ENCODE measurements at regions not wholly inside any gene's neighbourhood (a gene's known extent, or its start where the extent isn't known, plus 50 kb on each side); places are given as distances from the start of the nearest gene placed in this dataset.

DNA sequence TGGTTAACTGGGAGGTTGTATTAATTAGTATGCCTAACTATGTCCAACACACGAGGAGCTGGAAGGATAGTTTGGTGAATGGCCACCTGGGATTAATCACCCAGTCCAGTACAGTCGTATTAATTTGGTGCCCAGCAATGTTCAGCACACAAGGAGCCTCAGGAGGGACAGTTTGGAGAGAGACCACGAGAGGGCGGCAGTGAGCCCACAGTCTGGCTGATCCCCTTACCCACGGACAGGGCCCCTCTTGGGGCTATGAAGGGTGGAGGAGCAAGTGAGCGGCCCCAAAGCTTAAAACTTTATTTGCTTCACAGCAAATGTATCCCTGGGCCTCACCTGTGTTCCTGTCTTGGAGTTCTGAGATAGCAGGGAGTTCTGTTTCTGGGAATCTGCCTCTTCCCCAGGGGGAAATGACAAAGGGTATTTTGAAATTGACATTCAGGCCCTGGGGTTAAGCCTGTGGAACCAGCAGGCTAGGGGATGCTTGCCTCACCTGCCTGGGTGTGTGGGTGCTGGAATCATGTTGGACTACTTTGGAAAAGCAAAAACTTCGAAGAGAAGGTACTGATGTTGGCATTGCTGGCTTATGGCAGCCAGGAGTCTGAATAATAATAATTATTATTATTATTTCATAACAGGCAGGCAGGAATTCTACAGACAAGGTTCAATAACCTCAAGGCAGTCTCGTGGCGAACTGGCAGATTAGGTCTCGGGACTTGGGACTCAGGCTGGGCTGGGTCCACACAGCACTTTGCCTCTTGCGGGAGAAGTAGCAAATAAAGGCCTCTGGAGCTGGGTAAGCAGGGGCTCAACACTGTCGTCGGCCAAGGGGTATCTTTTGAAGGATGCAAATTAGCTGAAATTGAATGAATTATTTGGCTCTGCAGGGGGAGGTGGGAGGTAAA is 227.6 kb upstream of the ASIC2 start:
- no peaks in the 10 kb centered on the region for H3K4me1 ChIP-seq (ENCODE audit: insufficient read depth, low read length)
- intact Hi-C loops (cut with micrococcal nuclease), result loop anchor here (2.0 to 5.0 kb wide), 2 partner anchors 154 to 232 kb away; no protein-coding TSS in a partner anchor
- no peaks in the 10 kb centered on the region for H3K9me3 ChIP-seq (ENCODE audit: control insufficient read depth in 1 of 2, low read length in 2 of 2)
- H3K4me3 ChIP-seq (ENCODE audit: low read length in 2 of 2), result no peak overlapping the region
- no peaks in the 10 kb centered on the region for H3K27me3 ChIP-seq (ENCODE audit: insufficient read depth, low read length)
- Mint-ChIP-seq H3K4me1 (no peaks in the 10 kb centered on the region), H3K27me3 (peaks cover 2 to 3% of the 10 kb centered on the region in 2 donors), H3K9me3 (no peaks in the 10 kb centered on the region), H3K27ac (no peak overlapping the region), H3K36me3 (no peaks in the 10 kb centered on the region), H3K4me3 (no peak overlapping the region)
- POLR2A ChIA-PET (ENCODE audit: partially characterized antibody), result no interaction called here
- no peak overlapping the region for H3K27ac ChIP-seq (ENCODE audit: low read depth, low read length)
- CTCF ChIA-PET (ENCODE audit: partially characterized antibody), result interaction anchor here (1.3 to 2.4 kb wide), 3 partner anchors 9 to 230 kb away, joined by 3 to 5 read pairs (median 4); no protein-coding TSS in a partner anchor
- peak in 2 of 5 donors; percentile 1 to 9 for DNase-seq
- H3K36me3 ChIP-seq (ENCODE audit: insufficient read depth, low read length), result no peaks in the 10 kb centered on the region

DNA sequence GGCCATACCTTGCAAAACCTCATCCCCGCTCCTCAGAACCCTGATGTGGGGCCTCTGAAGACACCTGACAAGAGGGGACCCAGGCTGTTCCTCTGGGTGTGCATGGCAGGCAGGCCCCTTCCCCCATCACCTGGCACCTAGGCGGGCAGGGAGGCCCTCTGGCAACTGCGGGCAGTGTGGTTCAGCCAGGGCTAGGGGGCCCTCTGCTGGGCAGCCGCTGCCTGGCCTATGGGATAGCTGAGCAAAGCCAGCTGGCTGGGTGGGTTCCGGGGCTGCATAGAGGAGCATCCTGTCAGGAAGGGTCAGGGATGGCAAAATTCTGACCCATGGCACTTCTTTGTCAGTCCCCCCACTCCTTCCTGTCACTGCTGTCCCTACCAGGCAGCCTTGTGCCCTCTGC is 228.7 kb upstream of the ASIC2 start:
- Mint-ChIP-seq H3K4me1 (no peaks in the 10 kb centered on the region), H3K27ac (no peak overlapping the region), H3K9me3 (peaks cover 0 to 1% (median under 1%) of the 10 kb centered on the region in 8 donors), H3K27me3 (peaks cover 2 to 3% of the 10 kb centered on the region in 2 donors), H3K36me3 (no peaks in the 10 kb centered on the region), H3K4me3 (no peak overlapping the region)
- Histone ChIP-seq H3K4me3 (ENCODE audit: low read length in 2 of 2) (no peak overlapping the region), H3K9me3 (ENCODE audit: control insufficient read depth in 1 of 2, low read length in 2 of 2) (no peaks in the 10 kb centered on the region), H3K4me1 (ENCODE audit: insufficient read depth, low read length) (no peaks in the 10 kb centered on the region), H3K27ac (ENCODE audit: low read depth, low read length) (no peak overlapping the region), H3K36me3 (ENCODE audit: insufficient read depth, low read length) (no peaks in the 10 kb centered on the region), H3K27me3 (ENCODE audit: insufficient read depth, low read length) (no peaks in the 10 kb centered on the region)
- ChIA-PET POLR2A (ENCODE audit: partially characterized antibody) (no interaction called here), CTCF (ENCODE audit: partially characterized antibody) (interaction anchor here (1.7 kb wide), 1 partner anchor 10 kb away, joined by 3 read pairs; no protein-coding TSS in a partner anchor)
- intact Hi-C loops (cut with micrococcal nuclease), result loop anchor here (2.0 to 5.0 kb wide), 2 partner anchors 153 to 231 kb away; no protein-coding TSS in a partner anchor
- DNase-seq, result no peak

DNA sequence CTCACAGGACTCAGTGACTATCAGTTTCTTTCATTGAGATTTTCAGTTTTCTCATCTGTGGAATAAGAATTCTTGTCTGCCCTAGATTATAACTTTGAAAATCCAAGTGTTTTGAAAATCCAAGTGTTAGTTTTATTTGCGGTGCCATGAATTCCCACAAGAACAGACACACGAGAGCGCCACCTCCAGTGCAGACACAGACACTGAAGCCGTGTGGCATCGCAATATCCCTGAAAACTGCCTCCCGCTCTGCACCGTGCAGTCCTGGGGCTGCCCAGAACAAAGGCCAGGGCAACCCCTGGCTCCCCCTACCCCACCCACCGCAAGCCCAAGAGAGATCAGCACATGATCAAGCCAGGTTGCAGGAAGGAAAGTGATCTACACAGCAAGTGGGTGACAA is 229.5 kb upstream of the ASIC2 start:
- no peak overlapping the region for H3K4me3 ChIP-seq (ENCODE audit: low read length in 2 of 2)
- CTCF ChIA-PET (ENCODE audit: partially characterized antibody), result no interaction called here
- Mint-ChIP-seq H3K36me3 (no peaks in the 10 kb centered on the region), H3K4me1 (no peaks in the 10 kb centered on the region), H3K27ac (no peak overlapping the region), H3K4me3 (no peak overlapping the region), H3K9me3 (peaks cover 0 to 9% (median 7%) of the 10 kb centered on the region in 8 donors), H3K27me3 (peaks cover 3 to 4% of the 10 kb centered on the region in 2 donors)
- intact Hi-C loops (cut with micrococcal nuclease), result loop anchor here (5.0 kb wide), 1 partner anchor 230 kb away; no protein-coding TSS in a partner anchor
- no peaks in the 10 kb centered on the region for H3K27me3 ChIP-seq (ENCODE audit: insufficient read depth, low read length)
- no peaks in the 10 kb centered on the region for H3K4me1 ChIP-seq (ENCODE audit: insufficient read depth, low read length)
- H3K9me3 ChIP-seq (ENCODE audit: control insufficient read depth in 1 of 2, low read length in 2 of 2), result peaks cover 0 to 6% of the 10 kb centered on the region in 2 donors
- POLR2A ChIA-PET (ENCODE audit: partially characterized antibody), result no interaction called here
- no peak for DNase-seq
- no peak overlapping the region for H3K27ac ChIP-seq (ENCODE audit: low read depth, low read length)
- H3K36me3 ChIP-seq (ENCODE audit: insufficient read depth, low read length), result no peaks in the 10 kb centered on the region

DNA sequence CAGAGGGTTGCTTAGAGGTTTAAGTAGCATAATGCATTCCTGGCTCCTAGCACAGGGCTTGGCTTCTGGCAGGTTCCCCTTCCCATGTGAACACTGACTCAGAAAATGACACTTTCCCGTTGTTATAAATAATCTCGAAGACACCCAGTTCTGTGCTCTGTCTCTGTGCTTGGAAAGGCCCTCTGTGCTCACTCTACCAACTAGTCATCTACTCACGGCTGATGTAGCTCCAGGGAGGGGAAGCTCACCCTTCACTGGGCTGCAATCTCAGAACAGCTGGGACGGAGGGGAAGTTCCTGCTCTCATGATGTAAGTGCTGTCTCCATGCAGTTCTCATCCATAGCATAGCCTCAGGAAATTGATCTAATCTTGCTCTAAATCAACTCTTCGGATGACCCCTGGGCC is 230.5 kb upstream of the ASIC2 start:
- Histone ChIP-seq H3K4me1 (ENCODE audit: insufficient read depth, low read length) (no peaks in the 10 kb centered on the region), H3K27me3 (ENCODE audit: insufficient read depth, low read length) (no peaks in the 10 kb centered on the region), H3K27ac (ENCODE audit: low read depth, low read length) (no peak overlapping the region), H3K9me3 (ENCODE audit: control insufficient read depth in 1 of 2, low read length in 2 of 2) (peaks cover 0 to 7% of the 10 kb centered on the region in 2 donors), H3K4me3 (ENCODE audit: low read length in 2 of 2) (no peak overlapping the region), H3K36me3 (ENCODE audit: insufficient read depth, low read length) (no peaks in the 10 kb centered on the region)
- peaks cover 3 to 4% of the 10 kb centered on the region in 2 donors for H3K27me3 Mint-ChIP-seq
- intact Hi-C loops (cut with micrococcal nuclease), result loop anchor here (5.0 kb wide), 1 partner anchor 229 kb away; no protein-coding TSS in a partner anchor
- no peaks in the 10 kb centered on the region for H3K36me3 Mint-ChIP-seq
- ChIA-PET CTCF (ENCODE audit: partially characterized antibody) (no interaction called here), POLR2A (ENCODE audit: partially characterized antibody) (no interaction called here)
- no peak for DNase-seq
- no peak overlapping the region for H3K27ac Mint-ChIP-seq
- no peak overlapping the region for H3K4me3 Mint-ChIP-seq
- H3K4me1 Mint-ChIP-seq, result no peaks in the 10 kb centered on the region
- peaks cover 0 to 14% (median 9%) of the 10 kb centered on the region in 8 donors for H3K9me3 Mint-ChIP-seq

DNA sequence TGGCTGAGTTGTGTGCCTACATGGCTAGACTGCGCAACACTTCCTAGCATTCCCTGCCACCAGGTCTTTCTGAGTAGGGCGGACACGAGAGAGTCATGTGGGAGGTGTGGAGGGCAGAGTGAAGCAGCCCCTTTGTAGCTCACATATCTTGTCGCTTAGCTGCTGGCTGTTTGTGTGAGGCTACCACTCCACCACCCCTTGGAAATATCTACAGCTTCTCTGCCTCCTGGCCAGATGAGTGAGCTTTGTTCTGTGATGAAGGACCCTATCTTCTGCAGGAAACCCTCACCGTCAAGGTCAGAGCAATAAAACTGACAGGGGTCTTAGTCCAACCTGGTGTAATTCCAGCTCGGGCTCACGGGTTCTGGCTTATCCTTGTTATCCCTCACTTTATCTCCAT is 232.1 kb upstream of the ASIC2 start:
- Mint-ChIP-seq H3K9me3 (peaks cover 0 to 14% (median 9%) of the 10 kb centered on the region in 8 donors), H3K4me1 (no peaks in the 10 kb centered on the region), H3K36me3 (no peaks in the 10 kb centered on the region), H3K4me3 (no peak overlapping the region), H3K27me3 (peaks cover 3 to 6% of the 10 kb centered on the region in 2 donors), H3K27ac (no peak overlapping the region)
- ChIA-PET CTCF (ENCODE audit: partially characterized antibody) (interaction anchor here (1.9 kb wide), 1 partner anchor 9 kb away, joined by 4 read pairs; no protein-coding TSS in a partner anchor), POLR2A (ENCODE audit: partially characterized antibody) (no interaction called here)
- Histone ChIP-seq H3K27me3 (ENCODE audit: insufficient read depth, low read length) (no peaks in the 10 kb centered on the region), H3K4me3 (ENCODE audit: low read length in 2 of 2) (no peak overlapping the region), H3K36me3 (ENCODE audit: insufficient read depth, low read length) (no peaks in the 10 kb centered on the region), H3K4me1 (ENCODE audit: insufficient read depth, low read length) (no peaks in the 10 kb centered on the region), H3K27ac (ENCODE audit: low read depth, low read length) (no peak overlapping the region), H3K9me3 (ENCODE audit: control insufficient read depth in 1 of 2, low read length in 2 of 2) (peaks cover 0 to 7% of the 10 kb centered on the region in 2 donors)
- no peak for DNase-seq
- intact Hi-C loops (cut with micrococcal nuclease), result no loop called here

DNA sequence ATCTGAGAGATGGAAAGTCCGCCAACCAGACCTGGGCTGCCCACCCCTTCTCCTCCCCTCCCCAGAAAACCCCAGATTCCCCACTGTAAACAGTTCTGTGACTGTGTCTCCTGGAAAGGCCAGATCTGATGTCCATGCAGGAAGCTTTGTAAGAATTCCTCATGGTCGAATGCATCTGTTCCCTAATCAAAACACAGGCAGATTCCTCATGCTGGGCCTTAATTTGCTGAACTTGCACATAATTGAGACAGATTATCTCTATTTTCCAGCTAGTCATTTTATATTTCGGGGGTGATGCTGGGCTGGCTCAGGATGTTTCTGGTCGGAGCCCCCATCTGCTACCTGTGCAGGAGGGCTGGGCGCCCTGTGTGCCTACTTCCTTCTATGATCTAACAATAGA is 233.6 kb upstream of the ASIC2 start:
- Mint-ChIP-seq H3K9me3 (peaks cover 0 to 14% (median 9%) of the 10 kb centered on the region in 8 donors), H3K36me3 (no peaks in the 10 kb centered on the region), H3K27ac (no peak overlapping the region), H3K27me3 (peaks cover 0 to 9% of the 10 kb centered on the region in 2 donors), H3K4me3 (no peak overlapping the region), H3K4me1 (no peaks in the 10 kb centered on the region)
- Histone ChIP-seq H3K27ac (ENCODE audit: low read depth, low read length) (no peak overlapping the region), H3K27me3 (ENCODE audit: insufficient read depth, low read length) (no peaks in the 10 kb centered on the region), H3K4me1 (ENCODE audit: insufficient read depth, low read length) (no peaks in the 10 kb centered on the region), H3K9me3 (ENCODE audit: control insufficient read depth in 1 of 2, low read length in 2 of 2) (peaks cover 0 to 7% of the 10 kb centered on the region in 2 donors), H3K4me3 (ENCODE audit: low read length in 2 of 2) (no peak overlapping the region), H3K36me3 (ENCODE audit: insufficient read depth, low read length) (no peaks in the 10 kb centered on the region)
- intact Hi-C loops (cut with micrococcal nuclease), result no loop called here
- CTCF ChIA-PET (ENCODE audit: partially characterized antibody), result no interaction called here
- POLR2A ChIA-PET (ENCODE audit: partially characterized antibody), result no interaction called here
- DNase-seq, result no peak

DNA sequence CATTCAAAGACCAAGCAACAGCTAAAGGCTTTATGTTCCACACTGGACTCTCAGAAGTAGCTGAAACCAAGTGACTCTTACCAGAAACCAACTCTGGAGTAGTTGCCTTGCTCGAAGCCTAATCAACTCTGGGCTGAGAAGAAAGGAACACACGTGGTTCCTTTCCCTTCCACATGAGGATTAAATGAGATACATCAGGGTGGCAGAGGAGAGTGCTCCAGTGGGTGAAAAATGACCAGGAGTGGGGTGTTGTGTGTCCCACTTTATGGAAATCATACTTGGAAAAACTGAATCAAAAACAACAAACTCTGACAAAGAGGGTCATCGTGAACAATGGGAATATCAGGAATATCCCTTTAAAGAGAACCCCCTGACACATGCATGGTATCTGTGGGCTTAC is 234.2 kb upstream of the ASIC2 start:
- peaks cover 0 to 9% of the 10 kb centered on the region in 2 donors for H3K27me3 Mint-ChIP-seq
- ChIA-PET CTCF (ENCODE audit: partially characterized antibody) (no interaction called here), POLR2A (ENCODE audit: partially characterized antibody) (no interaction called here)
- DNase-seq, result no peak
- H3K4me3 ChIP-seq (ENCODE audit: low read length in 2 of 2), result no peak overlapping the region
- intact Hi-C loops (cut with micrococcal nuclease), result no loop called here
- H3K9me3 Mint-ChIP-seq, result peaks cover 0 to 14% (median 9%) of the 10 kb centered on the region in 8 donors
- H3K4me1 Mint-ChIP-seq, result no peaks in the 10 kb centered on the region
- H3K36me3 Mint-ChIP-seq, result no peaks in the 10 kb centered on the region
- H3K4me1 ChIP-seq (ENCODE audit: insufficient read depth, low read length), result no peaks in the 10 kb centered on the region
- no peaks in the 10 kb centered on the region for H3K27me3 ChIP-seq (ENCODE audit: insufficient read depth, low read length)
- H3K4me3 Mint-ChIP-seq, result no peak overlapping the region
- H3K27ac ChIP-seq (ENCODE audit: low read depth, low read length), result no peak overlapping the region
- peaks cover 0 to 7% of the 10 kb centered on the region in 2 donors for H3K9me3 ChIP-seq (ENCODE audit: control insufficient read depth in 1 of 2, low read length in 2 of 2)
- no peaks in the 10 kb centered on the region for H3K36me3 ChIP-seq (ENCODE audit: insufficient read depth, low read length)
- no peak overlapping the region for H3K27ac Mint-ChIP-seq

Measured in CD4-positive, alpha-beta memory T cell (primary cell).